Epithelial cell of esophagus (primary cell): ENCODE measurements at regions not wholly inside any gene's neighbourhood (a gene's known extent, or its start where the extent isn't known, plus 50 kb on each side); places are given as distances from the start of the nearest gene placed in this dataset.

Experiments
- DNase-seq: peaks from one replicate; pipeline ENCODE4 v3.0.0; 2010; ENCODE audit warnings: low read depth
- H3K4me3 ChIP-seq: 2 replicates; pipeline ENCODE4 v1.5.1; 2011; ENCODE audit warnings: mild to moderate bottlenecking, low read length, control low read depth
- TF ChIP-seq, protein P1 (sequence below): IDR thresholded peaks from 2 replicates; pipeline ENCODE4 v1.5.1; 2011; ENCODE audit warnings: low read depth, mild to moderate bottlenecking, low read length, control low read depth, inconsistent platforms; ENCODE audit not compliant: insufficient read depth; ENCODE audit errors: missing control alignments

DNA sequence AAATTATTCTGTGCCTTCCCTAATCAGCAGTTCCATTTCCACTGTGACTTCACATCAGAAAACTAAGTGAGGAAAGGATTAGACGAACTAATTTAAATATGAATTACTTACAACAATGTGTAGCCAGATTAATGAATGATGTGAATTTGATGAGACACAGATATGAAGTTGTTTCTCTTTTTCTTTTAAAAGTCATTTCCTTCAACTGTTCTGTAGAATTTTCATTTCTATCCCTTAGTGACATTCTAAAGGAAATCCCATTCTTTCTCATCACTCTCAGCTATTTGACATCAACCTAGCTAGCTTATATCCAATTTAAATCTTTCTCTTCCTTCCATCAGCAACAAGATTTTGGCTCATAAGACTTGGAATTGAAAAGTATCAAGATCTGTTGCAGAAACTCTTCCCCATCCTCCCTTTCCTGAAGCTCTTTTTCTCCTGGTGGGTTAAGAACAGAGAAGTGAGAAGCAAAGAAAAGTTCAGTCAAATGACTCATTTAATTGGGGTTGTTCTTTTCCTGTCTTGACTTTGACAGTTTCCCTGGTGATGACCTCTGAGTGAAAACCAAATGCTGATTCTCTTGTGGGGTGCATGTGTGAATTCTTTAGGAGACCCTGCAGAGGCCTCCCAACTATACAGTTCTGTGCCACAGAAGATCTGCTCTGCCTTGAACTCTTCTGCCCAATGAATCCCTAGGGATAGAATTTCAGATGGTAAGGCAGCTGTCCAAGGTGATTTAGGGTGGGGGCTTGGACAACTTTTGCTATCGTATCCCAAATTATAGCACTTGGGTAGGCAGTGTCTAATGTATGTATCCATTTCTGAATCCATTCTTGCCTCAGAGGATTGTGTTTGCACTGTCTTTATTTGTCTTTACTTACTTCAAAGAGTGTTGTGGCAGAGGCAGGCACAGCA, 232.5 kb upstream of the GPRIN3 start:
- TF ChIP-seq, protein P1, sequence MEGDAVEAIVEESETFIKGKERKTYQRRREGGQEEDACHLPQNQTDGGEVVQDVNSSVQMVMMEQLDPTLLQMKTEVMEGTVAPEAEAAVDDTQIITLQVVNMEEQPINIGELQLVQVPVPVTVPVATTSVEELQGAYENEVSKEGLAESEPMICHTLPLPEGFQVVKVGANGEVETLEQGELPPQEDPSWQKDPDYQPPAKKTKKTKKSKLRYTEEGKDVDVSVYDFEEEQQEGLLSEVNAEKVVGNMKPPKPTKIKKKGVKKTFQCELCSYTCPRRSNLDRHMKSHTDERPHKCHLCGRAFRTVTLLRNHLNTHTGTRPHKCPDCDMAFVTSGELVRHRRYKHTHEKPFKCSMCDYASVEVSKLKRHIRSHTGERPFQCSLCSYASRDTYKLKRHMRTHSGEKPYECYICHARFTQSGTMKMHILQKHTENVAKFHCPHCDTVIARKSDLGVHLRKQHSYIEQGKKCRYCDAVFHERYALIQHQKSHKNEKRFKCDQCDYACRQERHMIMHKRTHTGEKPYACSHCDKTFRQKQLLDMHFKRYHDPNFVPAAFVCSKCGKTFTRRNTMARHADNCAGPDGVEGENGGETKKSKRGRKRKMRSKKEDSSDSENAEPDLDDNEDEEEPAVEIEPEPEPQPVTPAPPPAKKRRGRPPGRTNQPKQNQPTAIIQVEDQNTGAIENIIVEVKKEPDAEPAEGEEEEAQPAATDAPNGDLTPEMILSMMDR: no peak
- H3K4me3 ChIP-seq: no peak overlapping the region
- DNase-seq: no peak

DNA sequence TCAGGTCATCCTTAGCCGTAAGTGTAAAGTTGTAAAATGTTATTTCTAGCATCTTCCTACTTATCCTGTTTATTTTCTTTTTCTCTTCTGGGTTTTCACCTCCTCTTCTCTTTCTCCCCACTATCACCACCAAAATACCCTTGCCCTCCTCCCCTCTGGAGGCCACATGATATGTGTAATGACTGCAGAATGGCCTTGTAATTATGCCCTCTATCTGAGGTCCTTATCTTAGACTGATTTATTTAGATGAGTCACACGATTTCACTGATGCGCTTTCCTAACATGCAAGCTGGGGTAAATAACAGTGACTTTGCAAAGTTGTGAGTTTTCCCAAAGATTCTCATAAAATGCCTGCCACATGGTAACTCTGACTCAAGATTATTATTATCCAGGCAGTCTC, 231.8 kb upstream of the GPRIN3 start:
- H3K4me3 ChIP-seq: no peak overlapping the region
- TF ChIP-seq, protein P1: no peak
- no peak for DNase-seq

DNA sequence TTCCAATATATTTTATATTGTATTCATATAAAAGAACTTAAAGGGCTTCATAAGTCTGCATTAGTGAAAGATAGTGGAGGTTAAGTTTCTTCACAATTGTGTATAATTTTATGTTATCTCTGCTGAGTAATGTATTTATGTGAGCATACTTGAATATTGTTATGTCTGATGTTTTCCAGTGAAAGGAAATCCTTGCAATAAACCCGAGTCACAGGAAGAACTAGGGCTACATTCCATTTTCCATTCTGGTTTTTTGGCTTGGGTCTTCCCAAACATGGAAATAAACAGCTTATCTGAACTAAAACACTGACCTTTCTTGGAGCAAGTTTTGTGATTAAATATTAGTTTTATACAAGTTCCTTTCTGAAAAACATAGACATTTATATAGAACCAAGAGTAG, 231.3 kb upstream of the GPRIN3 start:
- no peak overlapping the region for H3K4me3 ChIP-seq
- DNase-seq: no peak
- TF ChIP-seq, protein P1: no peak

DNA sequence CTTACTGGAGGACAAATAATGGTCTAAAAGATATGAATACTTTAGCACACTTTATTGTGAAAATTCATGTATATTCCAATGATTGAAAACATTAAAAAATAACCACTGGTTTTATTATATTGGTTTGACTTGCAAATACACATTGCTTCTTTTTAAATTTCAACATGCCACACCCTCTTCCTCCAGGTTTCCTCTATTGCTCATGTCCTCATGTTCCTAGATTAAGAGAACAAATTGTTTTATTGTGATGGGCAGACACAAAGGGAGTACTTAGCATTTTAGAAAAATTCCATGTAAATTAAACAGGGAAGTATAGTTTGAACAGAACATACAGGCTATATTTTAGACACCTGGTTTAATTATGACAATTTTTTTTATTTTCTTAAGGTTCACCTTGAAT, 230.6 kb upstream of the GPRIN3 start:
- no peak overlapping the region for H3K4me3 ChIP-seq
- DNase-seq: no peak
- TF ChIP-seq, protein P1: no peak

DNA sequence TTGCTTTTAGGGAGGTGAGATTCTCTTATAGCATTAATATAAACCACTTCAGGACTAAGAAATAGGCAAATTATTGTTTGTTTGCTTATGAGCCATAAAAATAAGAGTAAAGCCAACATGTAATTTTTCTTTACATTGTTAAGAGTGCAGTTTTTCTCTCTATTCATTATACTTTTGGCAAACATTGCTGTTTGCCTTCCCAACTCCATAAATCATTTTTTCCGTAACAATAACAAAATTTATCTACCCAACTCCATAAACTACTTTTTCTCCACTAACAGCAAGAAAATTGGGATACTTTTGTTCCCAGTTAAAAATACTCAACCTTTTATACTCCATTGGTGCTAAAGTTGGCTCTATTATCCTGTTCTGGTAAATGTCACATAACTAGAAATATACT, 229.7 kb upstream of the GPRIN3 start:
- no peak for DNase-seq
- H3K4me3 ChIP-seq: no peak overlapping the region
- TF ChIP-seq, protein P1: no peak

DNA sequence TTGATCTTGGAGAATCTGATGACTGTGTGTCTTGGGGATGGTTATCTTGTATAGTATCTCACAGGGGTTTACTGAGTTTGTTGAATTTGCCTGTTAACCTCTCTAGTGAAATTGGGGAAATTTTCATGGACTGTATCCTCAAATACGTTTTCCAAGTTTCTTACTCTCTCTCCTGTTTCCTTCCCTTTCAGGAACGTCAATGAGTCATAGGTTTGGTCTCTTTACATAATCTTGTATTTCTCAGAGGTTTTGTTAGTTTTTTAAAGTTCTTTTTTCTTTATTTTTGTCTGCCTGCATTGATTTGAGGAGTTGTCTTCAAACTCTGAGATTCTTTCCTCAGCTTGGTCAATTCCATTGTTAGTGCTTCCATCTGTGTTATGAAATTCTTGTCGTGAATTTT, 227.7 kb upstream of the GPRIN3 start:
- no peak overlapping the region for H3K4me3 ChIP-seq
- no peak for DNase-seq
- TF ChIP-seq, protein P1: no peak

DNA sequence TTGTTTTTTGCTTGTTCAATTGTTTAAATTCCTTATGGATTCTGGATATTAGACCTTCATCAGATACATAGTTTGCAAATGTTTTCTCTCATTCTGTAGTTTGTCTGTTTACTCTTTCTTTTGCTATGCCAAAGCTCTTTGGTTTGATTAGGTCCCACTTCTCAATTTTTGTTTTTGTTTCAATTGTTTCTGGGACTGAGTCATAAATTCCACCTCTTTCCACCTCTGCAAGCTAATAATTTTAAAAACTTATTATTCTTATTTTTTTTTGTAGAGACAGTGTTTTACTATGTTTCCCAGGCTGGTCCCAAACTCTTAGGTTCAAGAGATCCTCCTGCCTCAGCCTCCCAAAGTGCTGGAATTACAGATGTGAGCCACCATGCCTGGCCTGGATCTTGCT, 226.8 kb upstream of the GPRIN3 start:
- no peak overlapping the region for H3K4me3 ChIP-seq
- no peak for DNase-seq
- TF ChIP-seq, protein P1: no peak
